ENCODE measurements at regions not wholly inside any gene's neighbourhood (a gene's known extent, or its start where the extent isn't known, plus 50 kb on each side); places are given as distances from the start of the nearest gene placed in this dataset.
"Not testable (repeated sequence)": the region's sequence is repeated elsewhere in the genome, so short reads cannot be mapped to it uniquely, and the experiment has no call there.

- H3K9ac ChIP-seq = not testable (repeated sequence)
These were observed 735.1 kb downstream of the TTLL7 start for GRCh38 chr1:83263808-83264207.

GRCh38 chr1:83251687-83252086, 747.2 kb downstream of the TTLL7 start:
- H3K36me3 ChIP-seq (ENCODE audit: control insufficient read depth, insufficient read depth, low read length); H3K4me1 ChIP-seq; H3K9ac ChIP-seq; H3K9me3 ChIP-seq (ENCODE audit: control insufficient read depth, low read length); H3K79me2 ChIP-seq; H3K4me2 ChIP-seq (ENCODE audit: low read length); H3K27ac ChIP-seq; H2AFZ ChIP-seq; H3K4me3 ChIP-seq (ENCODE audit: low read depth, low read length); H3K27me3 ChIP-seq (ENCODE audit: control insufficient read depth, insufficient read depth, low read length): not testable (repeated sequence)

More at GRCh38 chr1:83263808-83264207, 735.1 kb downstream of the TTLL7 start:
- not testable (repeated sequence) for H3K9me3 ChIP-seq (ENCODE audit: control insufficient read depth, low read length); H3K4me1 ChIP-seq; H2AFZ ChIP-seq; H3K36me3 ChIP-seq (ENCODE audit: control insufficient read depth, insufficient read depth, low read length); H3K4me2 ChIP-seq (ENCODE audit: low read length); H3K27me3 ChIP-seq (ENCODE audit: control insufficient read depth, insufficient read depth, low read length); H3K4me3 ChIP-seq (ENCODE audit: low read depth, low read length); H3K27ac ChIP-seq; H3K79me2 ChIP-seq

GRCh38 chr1:83246780-83247179, 752.2 kb downstream of the TTLL7 start:
- H3K9ac ChIP-seq; H3K36me3 ChIP-seq (ENCODE audit: control insufficient read depth, insufficient read depth, low read length); H3K4me2 ChIP-seq (ENCODE audit: low read length); H3K4me1 ChIP-seq; H3K9me3 ChIP-seq (ENCODE audit: control insufficient read depth, low read length); H3K79me2 ChIP-seq; H3K27ac ChIP-seq; H2AFZ ChIP-seq; H3K4me3 ChIP-seq (ENCODE audit: low read depth, low read length); H3K27me3 ChIP-seq (ENCODE audit: control insufficient read depth, insufficient read depth, low read length): not testable (repeated sequence)

- H3K4me1 ChIP-seq; H3K9ac ChIP-seq; H3K36me3 ChIP-seq (ENCODE audit: control insufficient read depth, insufficient read depth, low read length); H3K4me3 ChIP-seq (ENCODE audit: low read depth, low read length); H3K27me3 ChIP-seq (ENCODE audit: control insufficient read depth, insufficient read depth, low read length); H2AFZ ChIP-seq; H3K79me2 ChIP-seq; H3K9me3 ChIP-seq (ENCODE audit: control insufficient read depth, low read length); H3K4me2 ChIP-seq (ENCODE audit: low read length); H3K27ac ChIP-seq: not testable (repeated sequence)
These were observed 754.1 kb downstream of the TTLL7 start for GRCh38 chr1:83244832-83245231.

GRCh38 chr1:83239568-83239967, 759.4 kb downstream of the TTLL7 start:
- H3K4me3 ChIP-seq (ENCODE audit: low read depth, low read length); H2AFZ ChIP-seq; H3K9ac ChIP-seq; H3K9me3 ChIP-seq (ENCODE audit: control insufficient read depth, low read length); H3K79me2 ChIP-seq; H3K4me1 ChIP-seq; H3K36me3 ChIP-seq (ENCODE audit: control insufficient read depth, insufficient read depth, low read length); H3K27ac ChIP-seq; H3K4me2 ChIP-seq (ENCODE audit: low read length); H3K27me3 ChIP-seq (ENCODE audit: control insufficient read depth, insufficient read depth, low read length): not testable (repeated sequence)

- H3K4me3 ChIP-seq (ENCODE audit: low read depth, low read length); H3K4me1 ChIP-seq; H3K4me2 ChIP-seq (ENCODE audit: low read length): not testable (repeated sequence)
These were observed 760.3 kb downstream of the TTLL7 start for GRCh38 chr1:83238654-83239053.

GRCh38 chr1:83219788-83220187, 779.1 kb downstream of the TTLL7 start:
- not testable (repeated sequence) for H2AFZ ChIP-seq; H3K4me2 ChIP-seq (ENCODE audit: low read length); H3K27me3 ChIP-seq (ENCODE audit: control insufficient read depth, insufficient read depth, low read length); H3K79me2 ChIP-seq; H3K36me3 ChIP-seq (ENCODE audit: control insufficient read depth, insufficient read depth, low read length); H3K9me3 ChIP-seq (ENCODE audit: control insufficient read depth, low read length); H3K27ac ChIP-seq; H3K4me1 ChIP-seq; H3K9ac ChIP-seq; H3K4me3 ChIP-seq (ENCODE audit: low read depth, low read length)

More at GRCh38 chr1:83238654-83239053, 760.3 kb downstream of the TTLL7 start:
- not testable (repeated sequence) for H3K9me3 ChIP-seq (ENCODE audit: control insufficient read depth, low read length); H3K27ac ChIP-seq; H3K9ac ChIP-seq; H3K79me2 ChIP-seq; H3K36me3 ChIP-seq (ENCODE audit: control insufficient read depth, insufficient read depth, low read length); H2AFZ ChIP-seq; H3K27me3 ChIP-seq (ENCODE audit: control insufficient read depth, insufficient read depth, low read length)

- H3K9me3 ChIP-seq (ENCODE audit: control insufficient read depth, low read length); H3K27ac ChIP-seq; H3K36me3 ChIP-seq (ENCODE audit: control insufficient read depth, insufficient read depth, low read length); H3K4me1 ChIP-seq; H3K4me2 ChIP-seq (ENCODE audit: low read length); H3K9ac ChIP-seq; H3K4me3 ChIP-seq (ENCODE audit: low read depth, low read length); H3K79me2 ChIP-seq; H3K27me3 ChIP-seq (ENCODE audit: control insufficient read depth, insufficient read depth, low read length); H2AFZ ChIP-seq: not testable (repeated sequence)
These were observed 780.8 kb downstream of the TTLL7 start for GRCh38 chr1:83218036-83218716.

GRCh38 chr1:83214317-83214716, 784.6 kb downstream of the TTLL7 start:
- H3K36me3 ChIP-seq (ENCODE audit: control insufficient read depth, insufficient read depth, low read length); H2AFZ ChIP-seq: not testable (repeated sequence)

GRCh38 chr1:83213648-83214047, 785.3 kb downstream of the TTLL7 start:
- not testable (repeated sequence) for H3K9me3 ChIP-seq (ENCODE audit: control insufficient read depth, low read length); H3K27ac ChIP-seq; H3K36me3 ChIP-seq (ENCODE audit: control insufficient read depth, insufficient read depth, low read length); H3K9ac ChIP-seq; H2AFZ ChIP-seq; H3K27me3 ChIP-seq (ENCODE audit: control insufficient read depth, insufficient read depth, low read length); H3K4me3 ChIP-seq (ENCODE audit: low read depth, low read length); H3K4me2 ChIP-seq (ENCODE audit: low read length); H3K4me1 ChIP-seq; H3K79me2 ChIP-seq

More at GRCh38 chr1:83214317-83214716, 784.6 kb downstream of the TTLL7 start:
- not testable (repeated sequence) for H3K4me1 ChIP-seq; H3K9ac ChIP-seq; H3K4me2 ChIP-seq (ENCODE audit: low read length); H3K27ac ChIP-seq; H3K9me3 ChIP-seq (ENCODE audit: control insufficient read depth, low read length); H3K79me2 ChIP-seq; H3K27me3 ChIP-seq (ENCODE audit: control insufficient read depth, insufficient read depth, low read length); H3K4me3 ChIP-seq (ENCODE audit: low read depth, low read length)

GRCh38 chr1:83212033-83212432, 786.9 kb downstream of the TTLL7 start:
- H3K4me3 ChIP-seq (ENCODE audit: low read depth, low read length); H3K79me2 ChIP-seq; H3K9me3 ChIP-seq (ENCODE audit: control insufficient read depth, low read length); H3K9ac ChIP-seq; H3K4me1 ChIP-seq; H3K27ac ChIP-seq; H3K27me3 ChIP-seq (ENCODE audit: control insufficient read depth, insufficient read depth, low read length); H2AFZ ChIP-seq; H3K4me2 ChIP-seq (ENCODE audit: low read length); H3K36me3 ChIP-seq (ENCODE audit: control insufficient read depth, insufficient read depth, low read length): not testable (repeated sequence)

All from parathyroid adenoma (tissue), 2 donors.